LNCAP (cell line): ENCODE measurements at regions not wholly inside any gene's neighbourhood (a gene's known extent, or its start where the extent isn't known, plus 50 kb on each side); places are given as distances from the start of the nearest gene placed in this dataset.

Experiments used
- TF ChIP-seq, protein P1 (sequence below): fragments of 450-650 bp; IDR thresholded peaks from 2 replicates; pipeline ENCODE4 v1.5.1; 2017; ENCODE audit warnings: mild to moderate bottlenecking

DNA sequence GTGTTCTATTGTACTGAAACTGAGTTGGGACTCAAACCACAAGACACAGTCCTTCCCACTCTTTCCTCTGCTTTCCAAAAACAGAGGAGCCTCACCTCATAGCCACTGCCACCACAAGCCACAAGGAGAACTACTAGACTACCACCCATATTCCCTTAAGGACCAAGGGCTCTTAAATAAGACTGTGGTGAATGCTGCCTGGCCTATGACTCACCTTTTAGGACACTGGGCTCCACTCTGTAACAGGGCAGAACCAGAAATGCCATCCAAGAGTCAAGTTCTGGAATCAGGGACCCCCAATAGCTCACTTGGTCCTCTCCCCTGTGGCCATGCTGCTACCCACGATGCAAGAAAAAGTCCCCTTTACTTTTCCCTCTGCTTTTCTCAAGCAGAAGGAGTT, 851.4 kb downstream of the BCL11A start:
- TF ChIP-seq, protein P1, sequence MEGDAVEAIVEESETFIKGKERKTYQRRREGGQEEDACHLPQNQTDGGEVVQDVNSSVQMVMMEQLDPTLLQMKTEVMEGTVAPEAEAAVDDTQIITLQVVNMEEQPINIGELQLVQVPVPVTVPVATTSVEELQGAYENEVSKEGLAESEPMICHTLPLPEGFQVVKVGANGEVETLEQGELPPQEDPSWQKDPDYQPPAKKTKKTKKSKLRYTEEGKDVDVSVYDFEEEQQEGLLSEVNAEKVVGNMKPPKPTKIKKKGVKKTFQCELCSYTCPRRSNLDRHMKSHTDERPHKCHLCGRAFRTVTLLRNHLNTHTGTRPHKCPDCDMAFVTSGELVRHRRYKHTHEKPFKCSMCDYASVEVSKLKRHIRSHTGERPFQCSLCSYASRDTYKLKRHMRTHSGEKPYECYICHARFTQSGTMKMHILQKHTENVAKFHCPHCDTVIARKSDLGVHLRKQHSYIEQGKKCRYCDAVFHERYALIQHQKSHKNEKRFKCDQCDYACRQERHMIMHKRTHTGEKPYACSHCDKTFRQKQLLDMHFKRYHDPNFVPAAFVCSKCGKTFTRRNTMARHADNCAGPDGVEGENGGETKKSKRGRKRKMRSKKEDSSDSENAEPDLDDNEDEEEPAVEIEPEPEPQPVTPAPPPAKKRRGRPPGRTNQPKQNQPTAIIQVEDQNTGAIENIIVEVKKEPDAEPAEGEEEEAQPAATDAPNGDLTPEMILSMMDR, result no peak

DNA sequence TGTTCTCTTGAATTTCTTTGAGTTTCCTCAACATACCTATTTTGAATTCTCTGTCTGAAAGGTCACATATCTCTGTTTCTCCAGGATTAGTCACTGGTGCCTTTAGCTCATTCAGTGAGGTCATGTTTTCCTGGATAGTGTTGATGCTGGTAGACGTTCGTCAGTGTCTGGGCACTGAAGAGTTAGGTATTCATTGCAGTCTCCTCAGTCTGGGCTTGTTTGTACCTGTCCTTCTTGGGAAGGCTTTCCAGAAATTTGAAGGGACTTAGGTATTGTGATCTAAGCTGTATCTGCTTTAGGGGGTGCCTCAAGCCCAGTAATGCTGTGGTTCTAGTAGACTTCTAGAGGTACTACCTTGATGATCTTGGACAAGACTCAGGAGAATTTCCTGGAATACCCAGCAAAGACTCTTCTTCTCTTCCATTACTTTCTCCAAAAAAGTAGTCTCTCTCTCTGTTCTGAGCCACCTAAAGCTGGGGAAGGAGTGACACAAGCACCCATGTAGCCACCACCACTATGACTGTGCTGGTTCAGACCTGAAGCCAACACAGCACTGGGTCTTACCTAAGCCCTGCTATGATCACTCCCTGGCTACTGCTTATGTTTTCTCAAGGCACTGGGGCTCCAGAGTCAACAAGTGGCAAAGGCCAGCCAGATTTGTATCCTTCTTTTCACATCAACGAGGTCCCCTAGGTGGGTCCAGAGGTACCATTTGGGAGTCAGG, 852.0 kb downstream of the BCL11A start:
- TF ChIP-seq, protein P1, result no peak

DNA sequence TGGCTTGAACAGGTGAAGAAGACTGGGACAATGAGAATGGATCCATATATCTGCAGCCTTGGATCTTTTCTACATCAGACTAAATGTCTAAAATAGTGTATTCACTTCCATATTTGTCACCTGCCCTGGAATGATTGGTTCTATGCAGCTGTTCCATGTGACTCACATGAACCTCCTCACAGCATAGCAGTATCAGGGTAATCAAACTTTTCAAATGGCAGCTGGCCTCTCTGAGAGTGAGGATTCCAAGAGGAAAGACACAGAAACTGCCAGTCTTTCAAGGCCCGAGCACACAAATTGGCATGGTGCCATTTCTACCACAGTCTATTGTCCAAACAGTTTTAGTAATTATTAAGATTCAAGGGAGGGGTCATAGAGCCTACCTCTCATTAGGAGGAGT, 859.3 kb downstream of the BCL11A start:
- TF ChIP-seq, protein P1, result no peak

DNA sequence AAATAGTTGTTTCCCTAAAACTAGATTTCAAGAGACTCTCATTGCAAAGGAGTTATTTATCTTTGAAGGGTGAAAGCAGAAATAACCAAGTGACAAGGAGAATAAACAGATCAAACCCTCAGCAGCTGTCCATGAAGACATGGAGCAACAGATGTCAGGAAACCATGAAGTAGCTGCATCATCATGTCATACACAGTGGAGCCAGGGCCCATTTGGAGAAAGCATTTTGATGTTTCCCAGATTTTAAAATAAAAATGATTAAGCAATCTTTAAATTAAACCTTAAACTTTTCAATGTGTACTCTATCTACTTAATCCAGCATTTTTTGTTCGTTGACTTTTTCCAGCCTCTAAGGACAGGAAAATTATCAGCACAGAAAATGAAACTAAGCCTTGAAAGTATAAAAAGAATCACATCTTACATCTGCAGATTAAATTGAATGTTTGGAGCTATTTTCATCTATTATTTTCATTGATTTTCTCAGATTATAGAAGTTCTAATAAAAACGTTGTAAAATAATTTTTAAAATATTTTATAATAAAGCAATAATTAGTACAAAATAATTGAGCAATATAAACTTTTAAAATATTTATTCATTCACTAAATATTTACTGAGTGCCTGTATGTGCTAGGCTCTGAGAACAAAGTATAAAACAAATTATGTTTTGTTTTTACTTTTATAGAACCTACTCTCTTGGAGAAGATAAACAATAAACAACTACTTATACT, 860.1 kb downstream of the BCL11A start:
- TF ChIP-seq, protein P1, result no peak

DNA sequence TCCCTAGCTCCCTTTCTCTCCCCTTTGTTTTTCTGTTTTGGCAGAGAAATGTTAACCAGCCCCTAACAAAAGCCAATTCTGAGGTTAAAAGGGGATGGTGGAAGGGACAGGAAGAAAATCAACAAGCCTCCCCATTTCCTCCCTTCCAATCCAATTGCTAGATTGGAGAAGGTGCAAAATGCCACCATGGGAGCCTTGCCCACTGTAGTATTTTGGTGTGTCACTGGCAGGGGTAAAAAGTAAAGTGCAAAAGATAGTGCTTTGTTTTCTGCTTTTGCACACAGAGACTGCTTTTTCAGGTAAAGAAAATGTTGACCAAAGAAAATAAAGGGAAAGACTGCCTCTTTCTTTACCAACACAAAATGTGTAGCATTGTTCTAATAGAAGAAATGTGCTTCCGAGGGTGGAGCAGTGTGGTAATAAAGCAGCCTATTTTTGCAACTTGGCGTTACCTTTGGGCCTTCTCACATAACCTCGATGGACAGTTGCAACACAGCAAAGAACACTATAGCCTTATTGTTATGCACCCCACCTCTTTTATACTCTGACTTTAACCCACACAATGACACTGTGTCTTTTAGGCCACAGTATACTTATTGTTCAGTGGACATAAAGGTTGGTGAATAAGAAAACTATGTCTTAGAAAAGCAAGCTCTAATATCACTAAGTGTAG, 861.8 kb downstream of the BCL11A start:
- TF ChIP-seq, protein P1, result no peak

DNA sequence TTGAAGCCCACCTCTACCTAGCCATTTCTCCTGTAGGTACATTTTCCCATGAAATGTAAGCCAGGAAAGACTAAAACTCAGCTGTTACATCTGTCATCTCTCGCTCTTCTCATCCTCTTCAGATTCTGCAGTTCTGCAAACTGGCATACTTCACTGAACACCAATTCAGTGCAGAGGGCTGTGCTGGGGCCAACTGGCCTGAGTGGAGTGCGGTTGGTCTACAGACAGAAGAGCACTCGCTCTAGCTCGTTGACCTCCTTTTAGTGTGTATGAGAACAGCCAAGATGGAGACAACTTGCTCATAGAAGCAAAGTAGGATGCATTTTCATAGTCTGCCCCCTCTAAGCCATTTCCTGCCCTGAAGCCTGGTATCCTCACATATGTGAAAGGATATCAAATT, 862.6 kb downstream of the BCL11A start:
- TF ChIP-seq, protein P1, result no peak

DNA sequence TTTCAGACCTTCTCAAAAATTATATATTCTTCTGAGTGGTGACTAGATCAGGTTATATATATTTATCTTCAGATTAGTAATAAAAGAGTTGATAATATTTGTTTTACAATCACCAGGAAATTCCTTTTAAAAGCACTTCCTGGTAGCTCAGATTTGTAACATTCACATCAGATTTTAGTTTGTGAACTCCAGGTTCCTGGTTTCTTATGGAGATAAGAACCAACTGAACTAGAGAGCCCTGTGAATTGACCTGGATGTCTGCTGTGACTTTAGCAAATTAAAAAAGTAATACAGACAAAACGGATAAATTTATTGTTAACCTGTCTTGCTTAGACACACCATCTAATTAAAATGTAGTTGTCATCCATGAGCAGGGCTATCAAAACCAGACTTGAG, 868.7 kb downstream of the BCL11A start:
- TF ChIP-seq, protein P1, result no peak
